Fibroblast of mammary gland (primary cell): ENCODE measurements at regions not wholly inside any gene's neighbourhood (a gene's known extent, or its start where the extent isn't known, plus 50 kb on each side); places are given as distances from the start of the nearest gene placed in this dataset.
"Not testable (repeated sequence)": the region's sequence is repeated elsewhere in the genome, so short reads cannot be mapped to it uniquely, and the experiment has no call there.

Experiments
- DNase-seq: peaks from one replicate; pipeline ENCODE4 v3.0.0-alpha.2; 2010; ENCODE audit warnings: low read depth
- H3K4me3 ChIP-seq: 2 replicates; pipeline ENCODE4 v1.5.1; 2011; ENCODE audit warnings: low read depth, mild to moderate bottlenecking, low read length, moderate library complexity; ENCODE audit not compliant: control insufficient read depth
- CTCF ChIP-seq: conservative IDR thresholded peaks from 2 replicates; pipeline ENCODE4 v1.5.1; 2011; ENCODE audit warnings: low read depth, low read length, inconsistent platforms; ENCODE audit not compliant: control insufficient read depth, insufficient read depth

- no peak overlapping the region for H3K4me3 ChIP-seq
- TF ChIP-seq CTCF: no peak
- peak; percentile 33 for DNase-seq
Observed at GRCh38 chrX:148298737-148299136, 201.7 kb upstream of the AFF2 start.

- H3K4me3 ChIP-seq: not testable (repeated sequence)
Observed at GRCh38 chrX:148305214-148305613, 195.2 kb upstream of the AFF2 start.

GRCh38 chrX:148309413-148309812 lies 191.0 kb upstream of the AFF2 start:
- H3K4me3 ChIP-seq: no peak overlapping the region
- DNase-seq: no peak
- no peak for TF ChIP-seq CTCF

More at GRCh38 chrX:148305214-148305613, 195.2 kb upstream of the AFF2 start:
- not testable (repeated sequence) for DNase-seq

- no peak for TF ChIP-seq CTCF
- DNase-seq: no peak
- no peak overlapping the region for H3K4me3 ChIP-seq
Observed at GRCh38 chrX:148310426-148311165, 189.8 kb upstream of the AFF2 start.

GRCh38 chrX:148311544-148311943 lies 188.9 kb upstream of the AFF2 start:
- TF ChIP-seq CTCF: no peak
- no peak for DNase-seq
- no peak overlapping the region for H3K4me3 ChIP-seq

GRCh38 chrX:148314876-148315275 lies 185.5 kb upstream of the AFF2 start:
- no peak overlapping the region for H3K4me3 ChIP-seq
- DNase-seq: no peak
- TF ChIP-seq CTCF: no peak

- DNase-seq: no peak
- no peak for TF ChIP-seq CTCF
Observed at GRCh38 chrX:148316446-148316845, 184.0 kb upstream of the AFF2 start.

More at GRCh38 chrX:148316446-148316845, 184.0 kb upstream of the AFF2 start:
- no peak overlapping the region for H3K4me3 ChIP-seq
